Fibroblast of villous mesenchyme (primary cell): ENCODE measurements at regions not wholly inside any gene's neighbourhood (a gene's known extent, or its start where the extent isn't known, plus 50 kb on each side); places are given as distances from the start of the nearest gene placed in this dataset.
"Not testable (repeated sequence)": the region's sequence is repeated elsewhere in the genome, so short reads cannot be mapped to it uniquely, and the experiment has no call there.

ENCODE experiments used
- DNase-seq: peaks from one replicate; pipeline ENCODE4 v3.0.0-alpha.2; 2010; ENCODE audit warnings: low read depth
- H3K4me3 ChIP-seq: 2 replicates; pipeline ENCODE4 v1.5.1; 2011; ENCODE audit warnings: low read depth, mild to moderate bottlenecking, low read length
- TF ChIP-seq, protein P1 (sequence below): IDR thresholded peaks from 2 replicates; pipeline ENCODE4 v1.5.1; 2012; ENCODE audit warnings: low read depth, mild to moderate bottlenecking, low read length; ENCODE audit not compliant: insufficient read depth

DNA sequence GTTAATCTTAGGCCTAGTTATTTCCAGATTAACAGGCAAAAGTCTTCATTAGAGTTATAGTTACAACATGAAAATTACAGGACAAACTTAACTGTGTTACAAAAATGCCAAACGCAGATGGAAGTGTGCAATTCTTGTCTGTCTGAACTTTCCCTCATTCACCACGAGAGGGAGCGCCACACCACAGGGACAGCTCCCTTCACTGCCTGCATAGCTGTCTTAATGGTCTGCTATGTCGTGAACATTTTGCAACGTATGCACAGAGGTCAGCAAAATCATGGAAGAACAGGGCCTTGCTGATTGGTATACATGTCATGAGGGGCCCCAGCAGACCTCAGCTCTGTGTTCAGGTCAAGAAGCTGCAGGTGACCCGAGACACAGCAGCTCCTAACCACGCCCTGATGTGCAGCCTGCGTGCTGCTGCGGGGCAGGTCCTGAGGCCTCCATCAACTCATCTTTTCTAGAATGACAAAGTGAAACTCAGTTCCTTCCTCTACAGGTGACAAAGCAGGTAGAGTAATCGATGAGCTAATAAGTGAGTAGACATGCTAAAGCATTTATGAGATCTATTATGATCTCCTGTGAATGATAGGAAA, 78.8 kb upstream of the ATP8B1 start:
- peak; percentile 81 for DNase-seq
- H3K4me3 ChIP-seq = no peak overlapping the region
- TF ChIP-seq, protein P1, sequence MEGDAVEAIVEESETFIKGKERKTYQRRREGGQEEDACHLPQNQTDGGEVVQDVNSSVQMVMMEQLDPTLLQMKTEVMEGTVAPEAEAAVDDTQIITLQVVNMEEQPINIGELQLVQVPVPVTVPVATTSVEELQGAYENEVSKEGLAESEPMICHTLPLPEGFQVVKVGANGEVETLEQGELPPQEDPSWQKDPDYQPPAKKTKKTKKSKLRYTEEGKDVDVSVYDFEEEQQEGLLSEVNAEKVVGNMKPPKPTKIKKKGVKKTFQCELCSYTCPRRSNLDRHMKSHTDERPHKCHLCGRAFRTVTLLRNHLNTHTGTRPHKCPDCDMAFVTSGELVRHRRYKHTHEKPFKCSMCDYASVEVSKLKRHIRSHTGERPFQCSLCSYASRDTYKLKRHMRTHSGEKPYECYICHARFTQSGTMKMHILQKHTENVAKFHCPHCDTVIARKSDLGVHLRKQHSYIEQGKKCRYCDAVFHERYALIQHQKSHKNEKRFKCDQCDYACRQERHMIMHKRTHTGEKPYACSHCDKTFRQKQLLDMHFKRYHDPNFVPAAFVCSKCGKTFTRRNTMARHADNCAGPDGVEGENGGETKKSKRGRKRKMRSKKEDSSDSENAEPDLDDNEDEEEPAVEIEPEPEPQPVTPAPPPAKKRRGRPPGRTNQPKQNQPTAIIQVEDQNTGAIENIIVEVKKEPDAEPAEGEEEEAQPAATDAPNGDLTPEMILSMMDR = peak; percentile 97

DNA sequence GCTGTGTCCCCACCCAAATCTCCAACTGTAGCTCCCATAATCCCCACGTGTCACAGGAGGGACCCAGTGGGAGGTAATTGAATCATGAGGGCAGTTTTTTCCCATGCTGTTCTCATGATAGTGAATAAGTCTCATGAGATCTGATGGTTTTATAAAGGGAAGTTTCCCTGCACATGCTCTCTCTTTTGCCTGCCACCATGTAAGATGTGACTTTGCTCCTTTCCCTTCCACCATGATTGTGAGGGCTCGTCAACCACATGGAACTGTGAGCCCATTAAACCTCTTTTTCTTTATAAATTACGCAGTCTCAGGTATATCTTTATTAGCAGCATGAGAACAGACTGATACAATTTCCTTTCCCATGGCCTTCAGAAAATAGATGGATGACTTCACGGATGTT, 76.8 kb upstream of the ATP8B1 start:
- DNase-seq, H3K4me3 ChIP-seq: not testable (repeated sequence)

DNA sequence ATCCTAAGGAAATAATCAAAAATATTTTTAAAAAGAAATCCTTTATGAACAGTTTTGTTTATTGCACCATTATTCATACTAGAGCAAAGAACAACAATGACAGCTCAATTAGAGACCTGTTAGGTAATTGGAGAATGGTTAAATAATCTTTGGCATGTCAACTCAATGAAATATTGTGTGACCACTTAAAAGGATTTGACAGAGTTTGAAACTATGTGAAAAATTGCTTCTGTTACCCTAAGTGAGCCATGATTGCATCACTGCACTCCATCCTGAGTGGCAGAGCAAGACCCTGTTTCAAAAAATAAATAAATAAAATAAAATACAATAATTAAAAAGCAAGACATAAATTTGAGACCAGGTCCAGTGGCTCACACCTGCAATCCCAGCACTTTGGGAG, 66.1 kb upstream of the ATP8B1 start:
- no peak for DNase-seq
- TF ChIP-seq, protein P1 = no peak

DNA sequence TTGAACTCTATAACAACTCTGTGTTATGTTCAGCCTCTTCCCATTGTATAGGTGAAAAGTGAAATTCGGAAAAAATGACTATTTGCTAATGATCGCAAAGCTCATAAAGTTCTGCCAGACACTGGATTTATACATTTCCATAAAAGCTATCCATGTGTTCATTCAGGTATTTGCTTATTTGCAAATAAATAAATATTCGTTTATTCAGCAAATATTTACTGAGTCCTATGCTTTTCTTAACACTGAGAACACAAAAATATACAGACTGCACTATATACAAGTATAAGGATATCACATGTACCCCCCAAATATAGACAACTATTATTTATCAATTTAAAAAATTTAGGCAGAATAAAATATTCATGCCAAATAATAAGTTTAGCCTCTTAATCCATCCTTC, 63.2 kb upstream of the ATP8B1 start:
- no peak overlapping the region for H3K4me3 ChIP-seq
- TF ChIP-seq, protein P1 = no peak

More for the DNA sequence above, 66.1 kb upstream of the ATP8B1 start:
- H3K4me3 ChIP-seq = no peak overlapping the region

DNA sequence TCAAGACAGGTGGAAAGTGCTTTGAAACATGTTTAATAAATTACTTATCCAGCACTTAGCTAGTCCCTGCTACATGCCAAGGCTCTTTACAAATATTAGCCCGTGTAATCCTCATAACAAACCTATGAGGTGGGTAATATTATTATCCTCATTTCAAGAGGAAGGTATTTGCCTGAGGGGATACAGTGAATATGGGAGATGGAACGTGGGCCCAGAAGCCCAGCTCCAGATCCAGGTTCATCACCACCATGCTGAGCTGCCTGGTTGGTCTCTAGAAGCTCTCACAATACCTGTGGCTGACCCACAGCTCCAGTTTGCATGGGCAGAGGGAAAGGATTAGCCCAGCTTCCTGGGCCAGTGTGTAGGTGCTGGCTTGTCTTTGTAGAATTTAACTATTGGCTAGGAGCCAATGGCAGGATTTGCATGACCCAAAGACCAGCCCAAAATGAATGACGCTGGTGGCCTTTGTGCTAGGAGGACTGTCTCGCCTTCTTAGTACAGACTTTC, 61.6 kb upstream of the ATP8B1 start:
- no peak for DNase-seq

More for the DNA sequence above, 63.2 kb upstream of the ATP8B1 start:
- DNase-seq = no peak

DNA sequence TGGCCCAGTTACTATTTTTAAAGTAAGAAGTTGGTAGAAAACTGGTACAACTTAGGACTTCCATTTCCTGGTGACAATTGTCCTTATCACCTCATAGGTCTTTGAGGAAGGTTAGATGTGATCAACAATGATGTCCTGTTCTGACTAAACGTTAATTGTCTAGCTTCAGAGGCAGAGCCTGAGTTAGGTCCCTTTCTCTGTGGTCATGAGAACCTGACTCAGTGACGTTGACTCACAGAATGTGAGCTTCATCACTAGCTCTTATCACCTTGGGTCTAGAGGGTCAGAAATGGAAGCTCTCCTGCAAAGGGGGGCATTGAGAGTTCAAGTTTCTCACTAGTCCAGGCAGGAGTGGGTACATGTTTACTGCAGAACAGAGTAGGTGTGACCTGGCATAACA, 60.6 kb upstream of the ATP8B1 start:
- DNase-seq = no peak
- TF ChIP-seq, protein P1 = no peak
- no peak overlapping the region for H3K4me3 ChIP-seq

More for the DNA sequence above, 61.6 kb upstream of the ATP8B1 start:
- TF ChIP-seq, protein P1 = no peak
- H3K4me3 ChIP-seq = no peak overlapping the region

DNA sequence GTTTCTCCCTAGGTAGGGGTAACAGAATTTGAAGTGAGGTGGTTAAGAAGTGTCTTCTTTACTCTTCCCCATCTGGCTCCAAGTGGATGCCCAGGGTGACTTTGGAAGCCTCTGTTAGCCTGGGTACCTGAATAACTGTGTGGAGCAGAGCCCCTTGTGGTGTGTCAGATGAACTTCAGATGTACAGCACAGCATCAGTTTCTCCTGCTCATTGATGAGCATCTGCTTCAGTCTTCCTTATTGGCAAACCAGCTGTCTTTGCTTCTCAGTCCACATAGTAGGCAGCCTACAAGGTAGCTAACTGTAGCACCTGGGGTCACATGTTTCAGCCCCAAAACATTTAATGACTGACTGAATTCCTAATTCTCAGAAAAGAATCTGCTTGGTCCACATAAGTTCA, 56.2 kb upstream of the ATP8B1 start:
- DNase-seq = peak; percentile 33
- TF ChIP-seq, protein P1 = peak; percentile 68
- no peak overlapping the region for H3K4me3 ChIP-seq
